Endothelial cell of umbilical vein (primary cell): ENCODE measurements at regions not wholly inside any gene's neighbourhood (a gene's known extent, or its start where the extent isn't known, plus 50 kb on each side); places are given as distances from the start of the nearest gene placed in this dataset.

Experiments
- FOS ChIP-seq: IDR thresholded peaks from 2 replicates; pipeline ENCODE4 v1.6.1; 2011; ENCODE audit warnings: mild to moderate bottlenecking, low read length, moderate library complexity, borderline replicate concordance; ENCODE audit not compliant: insufficient read depth
- POLR2AphosphoS5 ChIP-seq: IDR thresholded peaks from 2 replicates; pipeline ENCODE4 v1.6.1; 2012; ENCODE audit warnings: low read depth, mild to moderate bottlenecking, control low read depth, low read length, moderate library complexity; ENCODE audit not compliant: insufficient read depth

GRCh38 chr2:16183345-16183744 is 243.0 kb downstream of the MYCN start:
- TF ChIP-seq POLR2AphosphoS5: no peak
- no peak for TF ChIP-seq FOS
